Hepatocyte (in vitro differentiated cells): ENCODE measurements at regions not wholly inside any gene's neighbourhood (a gene's known extent, or its start where the extent isn't known, plus 50 kb on each side); places are given as distances from the start of the nearest gene placed in this dataset.

Experiments used
- EZH2phosphoT487 ChIP-seq: fragments of 200-600 bp; sonication (generic); IDR thresholded peaks from one replicate; pipeline ENCODE4 v1.6.1; 2018; ENCODE audit warnings: antibody characterized with exemption, mild to moderate bottlenecking, low read depth, moderate library complexity; ENCODE audit not compliant: unreplicated experiment, severe bottlenecking
- TF ChIP-seq, protein P1 (sequence below): fragments of 200-600 bp; sonication (generic); IDR thresholded peaks from 2 replicates; pipeline ENCODE4 v1.5.1; 2016; ENCODE audit warnings: antibody characterized with exemption, mild to moderate bottlenecking; ENCODE audit not compliant: poor library complexity

DNA sequence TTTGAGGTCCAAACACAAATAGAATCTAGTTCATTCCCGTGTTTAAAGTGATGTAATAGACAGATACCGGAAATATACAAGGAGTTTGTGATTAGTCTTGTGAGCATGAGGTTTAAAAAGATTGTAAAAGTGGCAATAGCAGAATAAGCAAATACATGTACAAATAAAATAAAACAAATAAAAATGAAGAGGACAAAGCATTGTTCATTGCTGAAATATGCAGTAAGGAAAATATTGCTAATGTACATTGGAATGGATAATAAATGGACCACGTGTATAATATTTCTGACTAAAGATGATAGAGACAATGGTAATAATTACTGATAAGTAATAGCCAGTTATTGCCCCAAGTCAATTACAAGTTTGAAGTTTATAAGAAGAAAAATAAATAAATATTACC, 75.6 kb upstream of the RTL1 start:
- TF ChIP-seq, protein P1, sequence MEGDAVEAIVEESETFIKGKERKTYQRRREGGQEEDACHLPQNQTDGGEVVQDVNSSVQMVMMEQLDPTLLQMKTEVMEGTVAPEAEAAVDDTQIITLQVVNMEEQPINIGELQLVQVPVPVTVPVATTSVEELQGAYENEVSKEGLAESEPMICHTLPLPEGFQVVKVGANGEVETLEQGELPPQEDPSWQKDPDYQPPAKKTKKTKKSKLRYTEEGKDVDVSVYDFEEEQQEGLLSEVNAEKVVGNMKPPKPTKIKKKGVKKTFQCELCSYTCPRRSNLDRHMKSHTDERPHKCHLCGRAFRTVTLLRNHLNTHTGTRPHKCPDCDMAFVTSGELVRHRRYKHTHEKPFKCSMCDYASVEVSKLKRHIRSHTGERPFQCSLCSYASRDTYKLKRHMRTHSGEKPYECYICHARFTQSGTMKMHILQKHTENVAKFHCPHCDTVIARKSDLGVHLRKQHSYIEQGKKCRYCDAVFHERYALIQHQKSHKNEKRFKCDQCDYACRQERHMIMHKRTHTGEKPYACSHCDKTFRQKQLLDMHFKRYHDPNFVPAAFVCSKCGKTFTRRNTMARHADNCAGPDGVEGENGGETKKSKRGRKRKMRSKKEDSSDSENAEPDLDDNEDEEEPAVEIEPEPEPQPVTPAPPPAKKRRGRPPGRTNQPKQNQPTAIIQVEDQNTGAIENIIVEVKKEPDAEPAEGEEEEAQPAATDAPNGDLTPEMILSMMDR, result no peak
- TF ChIP-seq EZH2phosphoT487, result no peak
